Amniotic epithelial cell (primary cell): ENCODE measurements at regions not wholly inside any gene's neighbourhood (a gene's known extent, or its start where the extent isn't known, plus 50 kb on each side); places are given as distances from the start of the nearest gene placed in this dataset.
A peak's percentile ranks its signal among the peaks of the same experiment; 100 is the strongest.

Experiments used
- DNase-seq: peaks from one replicate; pipeline ENCODE4 v3.0.0-alpha.2; 2010; ENCODE audit warnings: low read depth

DNA sequence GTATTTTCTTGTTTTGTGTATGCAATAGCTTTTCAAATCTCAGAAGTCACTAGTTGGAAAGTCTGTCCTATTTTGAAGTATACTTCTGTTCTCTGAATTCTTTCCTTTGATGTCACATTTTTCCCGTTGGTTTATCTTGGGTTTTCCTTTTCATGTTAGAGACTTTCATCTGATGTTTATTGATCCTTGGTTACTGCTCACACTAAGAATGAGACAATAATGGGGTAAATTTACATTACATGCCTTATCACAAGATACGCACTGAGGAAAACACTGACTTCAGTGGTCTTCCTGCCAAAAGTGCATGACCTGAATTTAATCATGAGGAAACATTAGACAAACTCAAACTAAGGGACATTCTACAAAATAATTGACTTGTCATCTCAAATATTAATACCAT lies 63.5 kb upstream of the C1GALT1 start:
- DNase-seq = no peak

DNA sequence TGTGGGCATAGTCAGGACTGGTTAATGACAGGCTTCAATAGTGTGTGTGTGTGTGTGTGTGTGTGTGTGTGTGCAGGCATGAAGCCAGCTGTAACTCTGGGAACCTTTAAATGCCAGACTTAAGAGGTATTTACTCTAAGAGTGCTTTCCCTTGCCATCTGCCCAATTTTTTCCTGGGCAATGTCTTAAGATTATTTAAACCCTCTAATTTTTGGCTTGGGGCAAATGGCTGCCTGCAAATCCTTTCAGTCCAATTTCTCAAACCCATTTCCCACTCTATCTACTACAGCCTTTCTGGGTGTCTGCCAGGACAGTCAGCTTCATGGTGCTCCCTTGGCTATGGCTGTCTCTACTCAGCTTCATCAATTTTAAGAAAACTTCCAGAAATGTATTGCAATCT lies 62.6 kb upstream of the C1GALT1 start:
- no peak for DNase-seq

DNA sequence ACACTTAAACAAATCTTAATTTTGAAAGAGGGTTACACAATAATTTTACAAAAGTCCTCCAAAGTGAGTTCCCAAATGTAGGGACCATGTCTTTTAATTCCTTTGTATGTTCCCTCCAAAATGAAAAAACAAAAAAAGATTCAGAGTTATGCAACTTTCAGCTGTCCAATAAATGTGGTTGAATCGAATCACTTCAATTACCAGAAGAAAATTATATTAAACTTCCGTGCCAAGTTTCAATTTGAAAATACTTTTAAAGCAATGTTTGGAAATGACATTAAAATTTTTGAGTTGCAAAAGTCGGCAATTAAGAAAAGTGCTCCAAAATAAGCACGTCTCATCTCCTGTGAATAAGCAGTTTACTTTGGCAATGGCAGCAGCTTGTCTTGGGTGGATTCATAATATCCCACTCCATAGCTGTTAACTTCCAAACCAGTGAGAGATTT lies 60.3 kb upstream of the C1GALT1 start:
- peak; percentile 19 for DNase-seq

DNA sequence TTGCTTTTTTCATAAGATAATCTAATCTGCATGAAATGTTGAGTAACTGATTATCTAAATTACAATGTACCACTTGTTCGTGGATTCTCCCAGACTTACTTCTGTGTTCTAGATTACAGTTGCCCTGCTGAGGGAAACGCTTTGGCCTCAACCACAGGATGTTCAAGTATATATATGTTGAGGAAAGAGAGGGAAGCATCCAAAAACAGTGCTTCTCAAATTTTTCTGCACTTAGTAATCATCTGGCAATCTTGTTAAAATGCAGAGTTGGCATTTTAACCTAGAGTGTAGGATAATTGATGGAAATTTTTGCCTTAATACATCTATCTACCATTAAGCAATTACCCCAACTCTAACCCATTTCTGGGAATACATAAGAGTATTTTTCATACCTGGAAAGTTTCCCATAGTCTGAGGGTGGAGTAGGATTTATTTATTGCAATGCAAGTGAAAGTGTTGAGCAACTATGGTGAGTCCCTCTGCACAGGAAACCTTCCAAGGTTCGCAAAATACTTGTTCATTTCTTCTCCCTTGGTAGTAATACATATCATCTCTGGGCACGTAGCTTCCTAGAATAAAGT lies 59.6 kb upstream of the C1GALT1 start:
- DNase-seq = peak; percentile 97

DNA sequence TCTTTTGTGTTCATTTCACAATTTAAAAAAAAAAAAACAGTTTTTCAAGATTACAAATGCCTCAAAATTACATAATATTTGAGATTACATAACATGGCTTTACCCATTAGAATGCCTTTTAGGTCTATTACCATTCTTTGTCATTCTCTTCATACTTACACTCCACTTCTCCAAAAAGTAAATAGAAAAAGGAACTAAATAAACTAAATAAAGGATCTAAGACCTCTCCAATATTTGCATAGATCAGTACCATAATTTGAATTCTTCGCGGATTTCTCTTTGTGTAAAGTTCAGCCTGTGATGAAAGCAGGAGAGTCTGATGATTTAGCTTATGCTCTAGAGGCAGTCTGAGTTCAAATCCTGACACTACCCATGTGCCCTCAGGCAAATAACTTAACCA lies 56.4 kb upstream of the C1GALT1 start:
- peak; percentile 4 for DNase-seq

DNA sequence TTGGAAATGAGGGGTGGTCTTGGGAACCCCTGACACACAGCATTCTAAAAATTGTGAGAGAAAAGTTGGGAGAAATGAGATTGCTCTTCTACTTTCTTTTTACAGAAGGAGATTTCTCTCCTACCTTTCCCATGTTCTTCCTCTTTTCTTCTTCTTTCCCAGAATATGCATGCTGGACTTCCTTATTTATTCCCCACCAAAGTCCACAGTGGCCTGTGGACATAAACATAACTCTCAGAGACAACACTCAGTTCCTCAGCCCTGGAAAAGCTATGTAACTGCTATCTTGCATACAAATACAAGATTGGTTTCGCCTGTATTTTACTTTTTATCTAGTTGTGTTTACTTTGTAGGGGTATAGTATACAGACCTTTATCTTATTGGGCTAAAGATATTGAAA lies 54.6 kb upstream of the C1GALT1 start:
- no peak for DNase-seq

DNA sequence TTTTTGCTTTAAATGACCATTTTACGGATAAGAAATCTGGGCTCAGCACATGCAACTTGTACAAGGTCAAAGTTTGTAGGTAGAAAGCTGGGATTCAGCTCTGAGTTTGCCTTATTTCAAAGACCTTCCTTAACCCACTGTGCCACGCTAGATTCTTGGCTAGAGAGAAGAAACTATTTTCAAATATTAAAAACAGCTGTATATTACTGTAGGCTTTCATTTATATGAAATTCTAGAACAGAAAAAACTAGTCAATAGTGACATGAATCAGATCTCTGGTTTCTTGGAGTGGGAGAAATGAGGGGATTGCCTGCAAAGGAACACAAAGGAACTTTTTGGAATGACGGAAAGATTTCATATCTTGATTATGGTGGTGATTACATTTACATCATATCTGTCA lies 53.0 kb upstream of the C1GALT1 start:
- no peak for DNase-seq

DNA sequence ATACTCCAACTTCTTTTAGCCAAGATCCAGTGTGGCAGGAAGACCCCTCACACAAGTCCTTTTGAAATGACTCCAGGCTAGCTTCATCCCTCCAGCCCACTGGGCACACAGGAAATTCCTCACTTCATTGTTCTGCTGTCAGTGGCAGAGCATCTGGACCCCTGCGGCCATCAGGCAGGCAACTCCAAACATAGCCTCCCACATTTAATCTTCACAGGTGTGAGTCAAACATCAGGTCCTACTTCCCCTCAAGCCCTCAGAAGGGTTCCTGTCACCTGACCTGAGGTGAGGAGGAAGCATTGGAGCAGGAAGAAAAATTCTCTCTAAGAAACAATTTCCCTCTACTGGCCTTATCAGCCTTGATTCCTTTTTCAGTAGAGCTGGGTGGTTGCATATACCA lies 51.1 kb upstream of the C1GALT1 start:
- no peak for DNase-seq
